ENCODE measurements at regions not wholly inside any gene's neighbourhood (a gene's known extent, or its start where the extent isn't known, plus 50 kb on each side); places are given as distances from the start of the nearest gene placed in this dataset.

DNA sequence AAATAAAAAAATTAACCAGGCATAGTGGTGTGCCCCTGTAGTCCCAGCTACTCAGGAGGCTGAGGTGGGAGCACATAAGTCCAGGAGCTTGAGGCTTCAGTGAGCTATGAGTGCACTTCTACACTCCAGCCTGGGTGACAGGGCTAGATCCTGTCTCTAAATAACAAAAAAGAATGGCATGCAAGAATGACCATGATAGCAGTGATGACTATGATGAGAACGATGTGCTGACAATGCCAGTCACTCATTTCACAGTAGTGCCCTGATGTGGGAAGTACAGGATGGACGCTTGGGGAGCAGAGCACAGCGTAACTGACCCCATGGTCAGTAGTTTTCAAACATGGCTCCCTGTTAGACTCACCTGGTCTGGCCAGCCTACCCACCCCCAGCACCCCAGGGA is 139.1 kb downstream of the VAPA start:
- no peaks in the 10 kb centered on the region for H3K9me3 ChIP-seq (ENCODE audit: low read depth, low read length)
- no peaks in the 10 kb centered on the region for H3K27me3 ChIP-seq (ENCODE audit: insufficient read depth, low read length)
- no peak overlapping the region for H3K4me2 ChIP-seq (ENCODE audit: insufficient read depth, low read length)
- no peak overlapping the region for H3K27ac ChIP-seq (ENCODE audit: low read depth, low read length)
- no peaks in the 10 kb centered on the region for H4K20me1 ChIP-seq (ENCODE audit: insufficient read depth, low read length)
- no peaks in the 10 kb centered on the region for H3K36me3 ChIP-seq (ENCODE audit: insufficient read depth, low read length)
- no peaks in the 10 kb centered on the region for H3K79me2 ChIP-seq (ENCODE audit: insufficient read depth, low read length)
- no peak overlapping the region for H2AFZ ChIP-seq (ENCODE audit: low read length)
- TF ChIP-seq, protein P1, sequence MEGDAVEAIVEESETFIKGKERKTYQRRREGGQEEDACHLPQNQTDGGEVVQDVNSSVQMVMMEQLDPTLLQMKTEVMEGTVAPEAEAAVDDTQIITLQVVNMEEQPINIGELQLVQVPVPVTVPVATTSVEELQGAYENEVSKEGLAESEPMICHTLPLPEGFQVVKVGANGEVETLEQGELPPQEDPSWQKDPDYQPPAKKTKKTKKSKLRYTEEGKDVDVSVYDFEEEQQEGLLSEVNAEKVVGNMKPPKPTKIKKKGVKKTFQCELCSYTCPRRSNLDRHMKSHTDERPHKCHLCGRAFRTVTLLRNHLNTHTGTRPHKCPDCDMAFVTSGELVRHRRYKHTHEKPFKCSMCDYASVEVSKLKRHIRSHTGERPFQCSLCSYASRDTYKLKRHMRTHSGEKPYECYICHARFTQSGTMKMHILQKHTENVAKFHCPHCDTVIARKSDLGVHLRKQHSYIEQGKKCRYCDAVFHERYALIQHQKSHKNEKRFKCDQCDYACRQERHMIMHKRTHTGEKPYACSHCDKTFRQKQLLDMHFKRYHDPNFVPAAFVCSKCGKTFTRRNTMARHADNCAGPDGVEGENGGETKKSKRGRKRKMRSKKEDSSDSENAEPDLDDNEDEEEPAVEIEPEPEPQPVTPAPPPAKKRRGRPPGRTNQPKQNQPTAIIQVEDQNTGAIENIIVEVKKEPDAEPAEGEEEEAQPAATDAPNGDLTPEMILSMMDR (IDR thresholded peaks at IDR 0.05; ENCODE audit: extremely low read depth, low read depth, low read length), result no peak
- no peak overlapping the region for H3K4me3 ChIP-seq (ENCODE audit: insufficient read depth, low read length)
- H3K4me1 ChIP-seq (ENCODE audit: insufficient read depth, low read length), result peaks cover 30% of the 10 kb centered on the region
- DNase-seq (ENCODE audit: insufficient read length, low spot score, missing footprints), result no peak

DNA sequence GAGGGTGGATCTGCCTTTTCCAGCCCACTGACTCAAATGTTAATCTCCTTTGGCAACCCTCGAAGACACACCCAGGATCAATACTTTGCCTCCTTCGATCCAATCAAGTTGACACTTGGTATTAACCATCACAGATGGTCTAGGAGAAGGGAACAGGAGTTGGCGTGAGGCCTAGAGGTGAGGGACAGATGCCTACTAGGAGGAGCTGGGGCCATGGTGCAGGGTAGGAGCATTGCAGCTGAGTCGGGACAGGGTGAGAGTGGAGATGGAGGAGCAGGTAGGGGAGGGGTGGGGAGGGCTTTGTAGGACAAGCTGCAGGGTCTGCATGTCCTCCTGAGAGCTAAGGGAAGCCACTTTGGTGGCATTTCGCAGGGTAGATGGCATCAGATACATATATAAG is 140.0 kb downstream of the VAPA start:
- Histone ChIP-seq H3K4me1 (ENCODE audit: insufficient read depth, low read length) (peaks cover 40% of the 10 kb centered on the region), H3K4me2 (ENCODE audit: insufficient read depth, low read length) (no peak overlapping the region), H4K20me1 (ENCODE audit: insufficient read depth, low read length) (no peaks in the 10 kb centered on the region), H3K9me3 (ENCODE audit: low read depth, low read length) (no peaks in the 10 kb centered on the region), H3K79me2 (ENCODE audit: insufficient read depth, low read length) (no peaks in the 10 kb centered on the region), H3K36me3 (ENCODE audit: insufficient read depth, low read length) (no peaks in the 10 kb centered on the region), H3K4me3 (ENCODE audit: insufficient read depth, low read length) (no peak overlapping the region), H3K27me3 (ENCODE audit: insufficient read depth, low read length) (no peaks in the 10 kb centered on the region), H3K27ac (ENCODE audit: low read depth, low read length) (no peak overlapping the region), H2AFZ (ENCODE audit: low read length) (no peak overlapping the region)
- no peak for DNase-seq (ENCODE audit: insufficient read length, low spot score, missing footprints)
- TF ChIP-seq, protein P1 (IDR thresholded peaks at IDR 0.05; ENCODE audit: extremely low read depth, low read depth, low read length), result no peak

DNA sequence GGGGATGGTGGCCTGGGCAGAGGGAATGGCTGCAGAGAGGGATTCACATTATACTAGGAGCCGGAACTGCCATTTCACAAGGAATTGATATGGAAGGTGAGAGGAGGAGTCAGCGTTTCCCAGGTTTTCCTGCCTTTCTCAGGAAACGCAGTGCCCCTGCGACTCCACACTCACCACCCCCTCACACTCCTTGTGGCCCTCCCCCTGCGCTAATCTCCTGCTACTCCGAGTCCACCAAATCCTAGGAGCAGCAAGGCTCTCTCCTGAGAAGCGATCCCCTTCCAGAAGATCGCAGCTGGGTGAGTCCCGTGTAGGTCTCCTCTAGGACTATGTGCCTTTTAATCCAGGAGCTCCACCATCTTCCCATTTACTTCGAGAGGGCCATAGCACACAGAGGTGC is 140.6 kb downstream of the VAPA start:
- no peak overlapping the region for H2AFZ ChIP-seq (ENCODE audit: low read length)
- no peak overlapping the region for H3K4me2 ChIP-seq (ENCODE audit: insufficient read depth, low read length)
- H3K27me3 ChIP-seq (ENCODE audit: insufficient read depth, low read length), result no peaks in the 10 kb centered on the region
- no peaks in the 10 kb centered on the region for H3K36me3 ChIP-seq (ENCODE audit: insufficient read depth, low read length)
- H3K4me1 ChIP-seq (ENCODE audit: insufficient read depth, low read length), result peaks cover 45% of the 10 kb centered on the region
- H3K79me2 ChIP-seq (ENCODE audit: insufficient read depth, low read length), result no peaks in the 10 kb centered on the region
- H3K27ac ChIP-seq (ENCODE audit: low read depth, low read length), result no peak overlapping the region
- H3K4me3 ChIP-seq (ENCODE audit: insufficient read depth, low read length), result no peak overlapping the region
- no peaks in the 10 kb centered on the region for H3K9me3 ChIP-seq (ENCODE audit: low read depth, low read length)
- TF ChIP-seq, protein P1 (IDR thresholded peaks at IDR 0.05; ENCODE audit: extremely low read depth, low read depth, low read length), result no peak
- no peaks in the 10 kb centered on the region for H4K20me1 ChIP-seq (ENCODE audit: insufficient read depth, low read length)
- DNase-seq (ENCODE audit: insufficient read length, low spot score, missing footprints), result no peak

DNA sequence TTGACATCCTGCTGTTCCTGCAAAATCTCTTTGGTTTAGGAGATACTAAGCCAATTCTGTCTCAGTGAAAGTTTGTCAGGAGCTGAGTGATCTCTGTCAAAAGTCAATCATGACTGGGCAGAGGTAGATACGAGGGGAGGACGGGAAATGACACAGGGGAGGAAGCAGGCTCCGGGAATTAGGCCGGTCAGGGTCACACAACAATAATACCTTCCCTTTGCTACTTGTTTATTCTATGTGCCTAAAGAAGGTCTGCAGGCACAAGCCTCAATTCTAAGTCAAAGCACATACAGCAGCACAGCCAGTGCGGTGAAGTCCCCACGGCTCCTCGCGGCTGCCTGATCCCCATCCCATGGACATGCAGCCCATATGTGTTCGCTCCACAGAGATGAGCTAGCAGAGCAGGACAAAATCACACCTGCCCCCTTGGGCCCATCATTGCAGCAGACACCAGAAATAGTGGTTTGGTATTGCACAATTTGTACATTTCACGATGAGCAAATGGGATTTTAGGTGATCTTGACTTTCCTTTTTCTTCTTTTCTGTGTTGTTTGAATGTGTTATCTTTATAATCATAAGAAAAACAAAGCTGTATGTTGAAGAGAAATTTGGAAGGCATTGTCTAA is 141.4 kb downstream of the VAPA start:
- H3K36me3 ChIP-seq (ENCODE audit: insufficient read depth, low read length), result no peaks in the 10 kb centered on the region
- no peaks in the 10 kb centered on the region for H3K9me3 ChIP-seq (ENCODE audit: low read depth, low read length)
- no peak overlapping the region for H3K4me3 ChIP-seq (ENCODE audit: insufficient read depth, low read length)
- H3K27me3 ChIP-seq (ENCODE audit: insufficient read depth, low read length), result no peaks in the 10 kb centered on the region
- H3K4me1 ChIP-seq (ENCODE audit: insufficient read depth, low read length), result peaks cover 48% of the 10 kb centered on the region
- H3K4me2 ChIP-seq (ENCODE audit: insufficient read depth, low read length), result no peak overlapping the region
- no peaks in the 10 kb centered on the region for H4K20me1 ChIP-seq (ENCODE audit: insufficient read depth, low read length)
- TF ChIP-seq, protein P1 (IDR thresholded peaks at IDR 0.05; ENCODE audit: extremely low read depth, low read depth, low read length), result no peak
- no peak for DNase-seq (ENCODE audit: insufficient read length, low spot score, missing footprints)
- no peaks in the 10 kb centered on the region for H3K79me2 ChIP-seq (ENCODE audit: insufficient read depth, low read length)
- H2AFZ ChIP-seq (ENCODE audit: low read length), result no peak overlapping the region
- no peak overlapping the region for H3K27ac ChIP-seq (ENCODE audit: low read depth, low read length)

Measured in osteoblast (primary cell).